ENCODE measurements at regions not wholly inside any gene's neighbourhood (a gene's known extent, or its start where the extent isn't known, plus 50 kb on each side); places are given as distances from the start of the nearest gene placed in this dataset.

DNA sequence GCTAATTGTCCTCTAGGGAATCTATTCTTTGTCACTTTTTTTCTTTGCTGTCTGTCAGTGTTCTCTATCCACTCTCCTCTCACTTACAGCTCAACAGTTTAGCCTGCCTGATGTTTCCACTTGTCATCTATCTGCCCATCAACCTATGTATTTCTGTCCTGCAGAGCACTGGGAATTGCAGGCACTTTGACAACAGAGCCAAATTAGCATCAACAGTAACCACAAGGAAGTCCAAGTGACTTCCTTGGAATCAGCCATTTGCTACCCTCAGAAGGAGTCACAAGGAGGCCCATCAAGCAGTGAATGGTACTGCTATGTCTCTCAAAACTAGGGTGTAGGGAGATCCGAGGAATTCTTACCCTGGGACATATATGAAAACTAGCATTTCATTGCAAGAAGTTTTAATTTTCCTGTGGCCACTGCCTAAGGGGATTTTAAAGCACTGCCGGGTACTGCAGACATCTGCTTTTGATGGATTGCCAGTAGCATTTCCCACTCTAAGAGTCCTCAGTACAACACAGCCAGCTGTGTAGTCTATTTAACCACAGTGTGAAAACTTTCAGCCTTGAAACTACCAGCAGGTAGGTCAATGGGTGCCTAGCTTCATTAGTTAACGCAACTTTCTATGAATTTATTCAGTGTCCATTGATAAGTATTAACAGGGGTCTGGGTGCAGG, 898.8 kb downstream of the NTRK3 start:
- no peak overlapping the region for H3K27ac ChIP-seq
- H3K9me3 ChIP-seq: no peaks in the 10 kb centered on the region
- H3K36me3 ChIP-seq: no peaks in the 10 kb centered on the region
- TF ChIP-seq POLR2A (IDR thresholded peaks at IDR 0.05) (no peak), EP300 (IDR thresholded peaks at IDR 0.05) (no peak), POLR2AphosphoS5 (IDR thresholded peaks at IDR 0.05) (no peak)
- TF ChIP-seq, protein P1, sequence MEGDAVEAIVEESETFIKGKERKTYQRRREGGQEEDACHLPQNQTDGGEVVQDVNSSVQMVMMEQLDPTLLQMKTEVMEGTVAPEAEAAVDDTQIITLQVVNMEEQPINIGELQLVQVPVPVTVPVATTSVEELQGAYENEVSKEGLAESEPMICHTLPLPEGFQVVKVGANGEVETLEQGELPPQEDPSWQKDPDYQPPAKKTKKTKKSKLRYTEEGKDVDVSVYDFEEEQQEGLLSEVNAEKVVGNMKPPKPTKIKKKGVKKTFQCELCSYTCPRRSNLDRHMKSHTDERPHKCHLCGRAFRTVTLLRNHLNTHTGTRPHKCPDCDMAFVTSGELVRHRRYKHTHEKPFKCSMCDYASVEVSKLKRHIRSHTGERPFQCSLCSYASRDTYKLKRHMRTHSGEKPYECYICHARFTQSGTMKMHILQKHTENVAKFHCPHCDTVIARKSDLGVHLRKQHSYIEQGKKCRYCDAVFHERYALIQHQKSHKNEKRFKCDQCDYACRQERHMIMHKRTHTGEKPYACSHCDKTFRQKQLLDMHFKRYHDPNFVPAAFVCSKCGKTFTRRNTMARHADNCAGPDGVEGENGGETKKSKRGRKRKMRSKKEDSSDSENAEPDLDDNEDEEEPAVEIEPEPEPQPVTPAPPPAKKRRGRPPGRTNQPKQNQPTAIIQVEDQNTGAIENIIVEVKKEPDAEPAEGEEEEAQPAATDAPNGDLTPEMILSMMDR (IDR thresholded peaks at IDR 0.05): no peak
- DNase-seq (ENCODE audit: low spot score in 2 of 2): no peak
- no peaks in the 10 kb centered on the region for H3K27me3 ChIP-seq
- H3K4me3 ChIP-seq: no peak overlapping the region
- 37% methylated on average over 3 of the region's 3 CpGs for WGBS
- no peaks in the 10 kb centered on the region for H3K4me1 ChIP-seq

DNA sequence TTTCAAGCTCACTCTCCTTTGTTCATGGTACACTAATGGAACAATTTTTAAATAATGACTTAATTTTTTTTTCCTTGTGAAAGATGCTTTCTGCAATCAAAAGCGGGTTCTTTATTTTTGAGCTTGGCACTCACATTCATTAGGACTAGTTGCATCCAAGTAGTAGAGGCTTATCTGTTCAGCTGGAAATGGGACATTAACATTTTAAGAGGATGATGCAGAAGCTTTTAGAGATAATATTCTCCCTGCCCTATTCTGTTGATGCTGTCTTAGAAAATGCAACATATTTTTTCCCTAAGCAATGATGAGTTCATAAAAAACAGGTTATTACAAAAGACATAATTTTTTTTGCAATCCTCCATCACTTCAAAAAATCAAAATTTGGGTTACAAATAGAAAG, 900.6 kb downstream of the NTRK3 start:
- H3K4me1 ChIP-seq: no peaks in the 10 kb centered on the region
- DNase-seq (ENCODE audit: low spot score in 2 of 2): no peak
- WGBS: 82% methylated on average over 1 of the region's 1 CpG
- H3K9me3 ChIP-seq: no peaks in the 10 kb centered on the region
- H3K4me3 ChIP-seq: no peak overlapping the region
- TF ChIP-seq, protein P1 (IDR thresholded peaks at IDR 0.05): no peak
- TF ChIP-seq POLR2AphosphoS5 (IDR thresholded peaks at IDR 0.05) (no peak), EP300 (IDR thresholded peaks at IDR 0.05) (no peak), POLR2A (IDR thresholded peaks at IDR 0.05) (no peak)
- no peak overlapping the region for H3K27ac ChIP-seq
- H3K27me3 ChIP-seq: no peaks in the 10 kb centered on the region
- H3K36me3 ChIP-seq: no peaks in the 10 kb centered on the region

DNA sequence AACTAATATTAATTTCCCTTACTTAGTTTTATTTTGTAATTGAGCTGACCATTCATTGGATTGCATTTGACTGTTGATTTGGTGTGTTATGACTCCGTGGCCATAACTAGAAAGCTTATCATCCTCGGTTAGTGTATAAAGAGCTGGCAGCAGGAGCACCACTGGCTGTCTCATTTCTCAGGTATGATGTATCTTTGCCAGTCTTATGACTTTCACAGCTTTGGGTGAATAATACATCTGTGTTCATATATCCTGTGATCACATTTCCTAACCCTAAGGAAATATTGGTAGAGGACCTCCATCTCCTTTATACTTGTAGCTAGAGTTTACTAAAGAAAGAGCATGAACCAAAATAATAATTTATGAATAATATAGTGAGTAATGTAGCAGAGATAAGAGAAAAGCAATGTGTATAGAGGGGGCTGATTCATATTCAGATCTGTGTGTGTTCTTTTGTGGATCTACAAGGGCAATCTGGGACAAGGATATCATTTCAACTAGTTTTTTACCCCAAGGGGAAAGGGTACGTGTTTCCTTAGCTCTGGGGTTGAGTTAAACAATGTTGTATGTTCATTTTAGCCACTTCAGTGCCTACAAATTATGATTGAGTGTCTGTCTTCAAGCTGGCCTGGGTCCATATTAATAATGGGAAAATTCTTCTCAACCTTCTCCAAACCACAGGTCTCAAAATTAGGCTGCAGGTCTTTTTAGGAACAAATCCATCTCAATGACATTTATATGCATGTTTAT, 901.7 kb downstream of the NTRK3 start:
- DNase-seq (ENCODE audit: low spot score in 2 of 2): no peak
- Histone ChIP-seq H3K27ac (no peak overlapping the region), H3K27me3 (no peaks in the 10 kb centered on the region), H3K9me3 (no peaks in the 10 kb centered on the region), H3K4me3 (no peak overlapping the region), H3K36me3 (no peaks in the 10 kb centered on the region), H3K4me1 (no peaks in the 10 kb centered on the region)
- WGBS: 49% methylated on average over 3 of the region's 3 CpGs
- TF ChIP-seq EP300 (IDR thresholded peaks at IDR 0.05): no peak
- TF ChIP-seq POLR2AphosphoS5 (IDR thresholded peaks at IDR 0.05): no peak
- TF ChIP-seq, protein P1 (IDR thresholded peaks at IDR 0.05): no peak
- TF ChIP-seq POLR2A (IDR thresholded peaks at IDR 0.05): no peak

- H3K27ac ChIP-seq: no peak overlapping the region
- no peaks in the 10 kb centered on the region for H3K27me3 ChIP-seq
- TF ChIP-seq EP300 (IDR thresholded peaks at IDR 0.05) (no peak), POLR2A (IDR thresholded peaks at IDR 0.05) (no peak)
- TF ChIP-seq, protein P1 (IDR thresholded peaks at IDR 0.05): no peak
- no peak overlapping the region for H3K4me3 ChIP-seq
- WGBS: 86% methylated on average over 2 of the region's 2 CpGs
- no peaks in the 10 kb centered on the region for H3K9me3 ChIP-seq
- H3K36me3 ChIP-seq: no peaks in the 10 kb centered on the region
- no peaks in the 10 kb centered on the region for H3K4me1 ChIP-seq
- DNase-seq (ENCODE audit: low spot score in 2 of 2): no peak
These were observed 907.4 kb downstream of the NTRK3 start for GRCh38 chr15:87349181-87349580.

- no peaks in the 10 kb centered on the region for H3K27me3 ChIP-seq
- H3K27ac ChIP-seq: no peak overlapping the region
- H3K4me1 ChIP-seq: no peaks in the 10 kb centered on the region
- TF ChIP-seq POLR2AphosphoS5 (IDR thresholded peaks at IDR 0.05) (no peak), EP300 (IDR thresholded peaks at IDR 0.05) (no peak), POLR2A (IDR thresholded peaks at IDR 0.05) (no peak)
- TF ChIP-seq, protein P1 (IDR thresholded peaks at IDR 0.05): no peak
- DNase-seq (ENCODE audit: low spot score in 2 of 2): no peak
- no peaks in the 10 kb centered on the region for H3K36me3 ChIP-seq
- no peak overlapping the region for H3K4me3 ChIP-seq
- WGBS: 59% methylated on average over 6 of the region's 6 CpGs
- no peaks in the 10 kb centered on the region for H3K9me3 ChIP-seq
These were observed 907.8 kb downstream of the NTRK3 start for GRCh38 chr15:87348746-87349145.

Measured in suprapubic skin (tissue), 4 donors.